Frontal cortex (tissue), 3 donors: ENCODE measurements at regions not wholly inside any gene's neighbourhood (a gene's known extent, or its start where the extent isn't known, plus 50 kb on each side); places are given as distances from the start of the nearest gene placed in this dataset.
"Not testable (repeated sequence)": the region's sequence is repeated elsewhere in the genome, so short reads cannot be mapped to it uniquely, and the experiment has no call there.

Source experiments
- DNase-seq, 2 donors: peaks; one replicate each; pipeline ENCODE4 v3.0.0; 2012; ENCODE audit warnings: low spot score in 2 of 2
- FAIRE-seq: peaks from 2 replicates; lab custom pipeline; 2012; peaks lifted over from hg19 to GRCh38; lab: Jason Lieb, UNC
- donor health status: control.
- donor health status: control.
- donor health status: control.

DNA sequence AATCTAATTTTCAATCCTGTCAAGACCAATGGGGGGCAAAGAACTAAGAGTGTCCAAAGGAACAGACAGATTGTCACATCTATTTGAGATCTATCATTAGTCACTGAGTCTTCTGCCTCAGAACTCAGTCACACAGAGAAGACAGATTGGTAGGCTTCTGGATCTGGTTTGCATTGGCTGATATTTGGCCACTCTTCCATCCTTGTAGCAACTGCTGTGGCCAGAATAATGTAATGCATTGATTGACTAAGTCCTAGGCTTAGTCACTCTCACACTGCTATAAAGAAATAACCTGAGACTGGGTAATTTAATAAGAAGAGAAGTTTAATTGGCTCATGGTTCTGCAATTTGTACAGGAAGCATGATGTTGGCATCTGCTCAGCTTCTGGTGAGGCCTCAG, 458.5 kb downstream of the ACTL7B start:
- FAIRE-seq (no peak), DNase-seq (no peak)

DNA sequence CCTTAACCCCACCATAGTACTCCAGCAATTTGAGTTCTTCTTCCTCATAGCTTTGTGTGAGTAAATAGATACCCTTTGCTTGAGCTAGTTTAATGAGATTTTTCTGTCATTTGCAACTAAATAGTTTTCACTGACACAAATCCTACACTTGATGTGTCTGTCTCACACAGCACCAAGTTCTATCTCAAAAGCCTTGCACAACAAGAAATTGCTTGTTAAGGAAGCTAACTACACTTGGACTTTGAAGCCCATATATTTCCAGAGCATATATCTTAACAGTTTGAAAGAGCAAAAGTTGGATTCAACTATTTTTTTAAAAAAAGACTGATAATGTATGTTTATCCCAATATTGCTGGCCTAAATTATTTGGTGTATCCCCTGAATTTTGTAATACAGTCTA, 459.2 kb downstream of the ACTL7B start:
- DNase-seq (no peak), FAIRE-seq (no peak)

DNA sequence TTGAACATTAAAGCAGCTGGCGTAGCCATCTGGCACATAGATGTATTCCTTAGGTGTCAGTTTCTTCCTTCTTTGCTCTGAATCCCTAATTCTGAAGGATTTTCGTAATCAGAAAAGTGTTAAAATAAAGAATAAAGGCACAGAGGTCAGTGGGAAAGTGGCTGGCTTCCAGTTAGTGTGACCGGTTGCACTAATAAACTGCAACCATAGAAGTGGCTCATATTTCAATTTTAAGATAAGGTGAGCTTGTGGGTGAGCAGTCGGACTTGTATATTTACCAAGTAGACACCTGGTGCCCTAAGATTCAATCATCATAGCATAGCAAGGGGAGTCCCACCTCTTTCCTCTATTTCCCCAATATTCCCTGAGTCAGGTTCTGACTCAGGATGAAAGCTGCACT, 459.6 kb downstream of the ACTL7B start:
- no peak for DNase-seq

DNA sequence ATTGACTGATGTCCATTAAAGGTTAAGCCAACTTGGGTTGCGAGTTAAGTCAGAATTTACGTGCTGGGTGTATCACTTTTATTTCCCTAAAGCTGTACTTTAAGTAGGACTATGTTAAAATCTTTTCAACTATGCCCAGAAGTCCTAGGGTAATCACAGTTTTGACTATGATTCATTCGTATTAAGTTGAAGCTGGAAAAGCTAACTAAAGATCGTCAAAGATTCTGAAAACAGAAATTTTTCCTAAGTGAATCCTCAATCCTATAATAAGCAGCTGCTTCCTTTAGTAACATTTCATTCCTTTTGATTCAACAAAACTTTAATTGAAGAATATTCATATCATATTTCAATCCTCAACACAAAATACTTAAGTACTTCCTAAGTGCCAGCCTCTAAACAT, 460.4 kb downstream of the ACTL7B start:
- FAIRE-seq (no peak), DNase-seq (no peak)

More for the DNA sequence above, 459.6 kb downstream of the ACTL7B start:
- FAIRE-seq, result no peak

DNA sequence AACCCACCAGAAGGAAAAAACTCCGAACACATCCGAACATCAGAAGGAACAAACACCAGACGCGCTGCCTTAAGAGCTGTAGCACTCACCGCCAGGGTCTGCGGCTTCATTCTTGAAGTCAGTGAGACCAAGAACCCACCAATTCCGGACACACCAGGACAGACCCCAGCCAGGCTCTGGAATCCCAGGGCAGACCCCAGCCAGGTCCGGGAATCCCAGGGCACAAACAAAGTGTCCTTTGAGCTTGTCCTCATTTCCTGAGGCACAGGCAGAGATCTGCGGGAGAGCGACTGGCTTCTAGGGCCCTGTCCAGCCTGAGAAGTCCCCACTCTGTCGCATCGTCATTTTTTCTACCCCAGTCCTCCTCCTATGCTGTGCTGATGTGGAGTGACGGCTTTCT, 461.1 kb downstream of the ACTL7B start:
- no peak for FAIRE-seq

DNA sequence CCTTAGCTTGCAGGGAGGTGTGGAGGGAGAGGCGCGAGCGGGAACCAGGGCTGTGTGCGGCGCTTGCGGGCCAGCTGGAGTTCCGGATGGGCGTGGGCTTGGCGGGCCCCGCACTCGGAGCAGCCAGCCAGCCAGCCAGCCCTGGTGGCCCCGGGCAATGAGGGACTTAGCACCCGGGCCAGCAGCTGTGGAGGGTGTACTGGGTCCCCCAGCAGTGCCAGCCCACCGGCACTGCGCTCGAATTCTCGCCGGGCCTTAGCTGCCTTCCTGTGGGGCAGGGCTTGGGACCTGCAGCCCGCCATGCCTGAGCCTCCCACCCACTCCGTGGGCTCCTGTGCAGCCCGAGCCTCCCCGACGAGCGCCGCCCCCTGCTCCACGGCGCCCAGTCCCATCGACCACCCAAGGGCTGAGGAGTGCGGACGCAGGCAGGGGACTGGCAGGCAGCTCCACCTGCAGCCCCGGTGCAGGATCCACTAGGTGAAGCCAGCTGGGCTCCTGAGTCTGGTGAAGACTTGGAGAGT, 462.2 kb downstream of the ACTL7B start:
- DNase-seq, FAIRE-seq: not testable (repeated sequence)

More for the DNA sequence above, 461.1 kb downstream of the ACTL7B start:
- DNase-seq, result no peak

DNA sequence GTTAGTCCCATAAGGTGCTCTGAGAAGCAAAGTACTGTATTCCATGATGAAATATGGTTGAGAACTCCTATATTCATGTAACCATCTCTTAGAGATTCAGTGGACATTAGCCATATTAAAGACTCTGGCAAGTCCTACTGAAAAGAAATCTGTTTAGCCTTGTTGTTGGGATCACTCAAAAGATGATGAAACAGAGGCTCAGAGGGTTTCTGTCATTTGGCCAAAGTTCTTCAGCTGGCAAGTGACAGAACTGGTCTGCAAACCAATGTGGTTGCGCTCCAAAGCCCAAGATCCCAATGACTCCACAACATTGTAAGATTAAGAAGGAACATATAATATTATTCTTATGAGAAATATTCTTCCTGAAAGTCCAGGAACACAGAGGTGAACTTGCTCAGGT, 462.9 kb downstream of the ACTL7B start:
- DNase-seq (no peak), FAIRE-seq (no peak)

DNA sequence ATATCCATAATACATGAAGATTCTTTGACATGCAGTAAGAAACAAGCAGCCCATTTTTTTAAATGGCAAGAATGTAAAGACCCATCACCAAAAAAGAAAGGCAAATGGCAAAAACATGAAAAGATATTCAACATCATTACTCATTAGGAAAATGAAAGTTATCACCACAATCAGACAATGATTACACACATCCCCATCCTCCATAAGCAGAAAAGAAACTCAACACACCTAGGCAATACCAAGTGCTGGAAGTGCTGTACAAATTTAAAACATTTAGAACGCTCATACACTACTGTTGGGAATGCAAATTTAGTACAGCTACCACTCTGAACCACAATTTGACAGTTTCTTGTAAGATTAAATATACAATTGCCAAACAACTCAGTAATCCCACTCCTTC, 466.7 kb downstream of the ACTL7B start:
- DNase-seq (no peak), FAIRE-seq (no peak)

DNA sequence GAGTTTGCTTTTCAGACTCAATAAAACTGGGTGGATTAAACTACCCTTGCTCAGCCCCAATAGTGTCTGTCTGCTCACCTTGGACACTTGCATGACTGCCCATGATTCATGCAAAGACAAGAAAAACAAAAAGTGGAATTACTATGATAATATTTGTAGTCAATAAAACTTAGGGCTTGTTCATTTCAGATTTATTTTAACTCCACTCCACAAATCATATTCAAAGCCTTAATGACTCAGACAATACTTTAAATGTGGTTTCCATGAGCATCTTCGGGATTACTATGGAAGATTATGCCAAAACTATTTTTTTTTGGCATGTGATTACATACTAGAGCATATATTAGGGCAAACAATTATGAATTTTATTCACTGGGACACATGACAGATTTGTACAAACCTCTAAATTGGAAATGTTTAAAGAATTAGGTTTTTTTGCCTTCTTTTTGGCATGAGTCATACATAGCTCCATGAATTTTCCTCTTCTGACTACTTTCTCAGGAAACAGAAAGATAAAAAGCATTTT, 468.9 kb downstream of the ACTL7B start:
- DNase-seq (no peak), FAIRE-seq (no peak)

DNA sequence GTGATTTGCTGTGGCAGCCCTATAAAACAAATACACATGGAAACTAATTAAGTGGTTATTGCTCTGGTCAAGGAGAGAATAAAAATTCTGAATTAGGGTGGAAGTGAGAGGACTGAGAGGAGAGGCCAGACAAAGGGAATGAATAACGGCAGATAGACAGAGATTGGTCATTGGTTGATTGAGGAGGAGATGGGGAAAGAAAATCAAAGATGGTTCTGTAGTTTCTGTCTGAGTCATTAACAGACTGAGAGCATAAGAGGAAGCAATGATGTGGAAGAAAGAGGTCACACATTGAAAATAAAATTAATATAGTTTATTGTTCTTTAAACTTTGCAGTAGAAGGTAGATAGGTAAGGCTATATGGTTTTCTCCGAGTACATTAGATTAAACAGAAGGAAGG, 469.8 kb downstream of the ACTL7B start:
- no peak for FAIRE-seq
- no peak for DNase-seq

DNA sequence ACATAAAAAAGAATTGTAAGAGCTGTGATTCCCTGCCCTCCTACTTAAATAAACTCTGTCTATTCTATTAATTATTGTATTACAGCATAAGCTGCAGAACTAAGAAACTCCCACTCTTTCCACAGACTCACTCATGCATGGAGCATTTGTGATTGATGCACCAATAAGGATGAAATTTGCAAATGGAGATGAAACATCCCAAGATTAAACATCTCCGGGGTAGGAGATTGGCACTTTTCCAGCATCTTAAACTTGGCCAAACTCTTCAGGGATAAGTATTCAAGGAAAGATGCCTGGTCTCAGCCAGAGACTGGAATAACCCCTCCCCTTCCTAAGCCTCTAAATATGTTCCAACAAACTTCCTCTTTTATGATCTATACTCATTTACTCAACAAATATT, 472.0 kb downstream of the ACTL7B start:
- FAIRE-seq, result no peak
- no peak for DNase-seq

DNA sequence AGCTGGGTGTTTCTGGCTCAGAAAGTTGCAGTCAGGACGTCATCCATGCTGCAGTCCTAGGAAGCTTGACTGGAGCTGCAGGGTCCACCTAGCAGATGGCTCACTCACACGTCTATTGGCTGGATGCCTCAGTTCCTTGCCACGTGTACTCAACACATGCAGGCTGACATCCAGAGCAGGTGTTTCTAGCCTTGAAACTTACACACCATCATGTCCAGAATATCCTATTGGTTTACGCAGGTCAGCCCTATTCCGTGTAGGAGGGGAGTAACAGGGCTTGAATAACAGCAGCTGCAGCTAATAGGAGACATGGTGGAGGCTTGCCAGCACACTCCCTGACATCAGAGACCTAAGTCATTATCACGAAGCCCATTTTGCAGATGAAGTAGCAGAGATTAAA, 473.5 kb downstream of the ACTL7B start:
- DNase-seq, result no peak
- no peak for FAIRE-seq

DNA sequence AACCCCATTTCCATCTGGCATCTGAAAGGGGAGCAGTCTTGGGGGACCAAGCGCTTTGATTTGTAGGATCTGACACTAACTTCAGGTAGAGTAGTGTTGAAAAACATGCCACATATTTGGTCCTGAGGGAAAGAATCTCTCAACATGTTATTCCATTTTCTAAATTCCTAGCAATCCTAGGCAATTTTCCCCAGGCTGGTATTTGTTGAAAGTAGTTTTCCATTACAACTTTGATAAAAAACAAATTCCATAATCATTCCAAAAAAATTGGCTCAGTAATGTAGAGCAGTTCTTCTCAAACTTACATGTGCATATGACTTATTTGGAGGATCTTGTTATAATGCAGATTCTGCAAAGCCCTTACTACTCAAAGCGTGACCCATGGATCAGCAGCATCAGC, 477.9 kb downstream of the ACTL7B start:
- FAIRE-seq, result no peak
- DNase-seq, result no peak

DNA sequence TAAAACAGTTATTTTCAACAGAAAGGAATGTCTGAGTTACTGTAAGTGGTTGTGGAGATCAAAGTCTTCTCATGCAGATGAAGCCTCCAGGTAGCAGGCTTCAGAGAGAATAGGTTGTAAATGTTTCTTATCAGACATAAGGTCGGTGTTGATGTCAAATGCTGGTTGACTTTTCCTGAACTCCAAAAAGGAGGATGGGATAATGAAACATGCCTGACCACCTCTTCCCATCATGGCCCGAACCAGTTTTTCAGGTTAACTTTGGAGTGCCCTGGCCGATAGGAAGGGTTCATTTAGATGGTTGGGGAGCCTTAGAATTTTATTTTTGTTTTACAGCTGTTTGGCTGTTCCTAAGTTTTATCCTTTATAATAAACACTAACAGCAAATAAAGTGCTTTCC, 478.4 kb downstream of the ACTL7B start:
- FAIRE-seq (no peak), DNase-seq (no peak)

DNA sequence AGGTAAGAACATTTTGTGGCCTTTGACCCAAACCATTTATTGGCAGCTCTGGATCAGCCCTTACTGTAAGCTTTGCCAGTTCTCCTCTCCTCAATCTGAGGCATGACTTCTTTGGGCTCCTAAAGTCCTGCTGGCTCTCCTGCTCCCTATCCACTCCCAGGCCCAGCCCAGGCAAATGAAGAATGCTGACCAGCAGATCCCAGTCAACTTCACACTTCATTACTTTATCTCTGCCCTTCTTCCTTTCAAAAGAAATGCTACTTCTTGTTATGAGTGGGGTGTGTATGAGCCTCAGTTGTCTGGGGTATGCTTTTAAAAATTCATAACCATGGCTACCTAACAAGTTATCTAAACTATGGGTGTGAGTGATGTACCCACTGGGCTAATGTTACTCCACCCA, 479.6 kb downstream of the ACTL7B start:
- DNase-seq (no peak), FAIRE-seq (no peak)

DNA sequence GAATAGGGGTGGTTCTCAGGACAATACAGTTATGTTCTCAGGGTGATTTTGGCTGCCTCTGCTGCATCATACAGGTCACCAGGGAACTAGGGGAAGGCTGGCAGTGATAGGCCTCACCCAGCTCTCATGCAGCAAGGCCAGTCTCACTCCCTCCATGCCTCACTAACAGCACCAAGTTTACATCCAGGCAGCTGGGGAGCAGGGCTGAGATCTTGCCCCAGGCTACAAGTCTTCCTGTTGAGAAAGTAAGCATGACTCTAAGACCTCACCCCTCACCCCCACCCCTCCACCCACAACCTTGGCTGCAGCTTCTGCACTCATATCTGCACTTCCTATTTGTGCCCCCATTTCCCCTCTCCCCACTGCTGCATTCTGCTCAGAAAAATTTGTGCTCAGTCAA, 481.2 kb downstream of the ACTL7B start:
- DNase-seq, result no peak
- FAIRE-seq, result no peak

DNA sequence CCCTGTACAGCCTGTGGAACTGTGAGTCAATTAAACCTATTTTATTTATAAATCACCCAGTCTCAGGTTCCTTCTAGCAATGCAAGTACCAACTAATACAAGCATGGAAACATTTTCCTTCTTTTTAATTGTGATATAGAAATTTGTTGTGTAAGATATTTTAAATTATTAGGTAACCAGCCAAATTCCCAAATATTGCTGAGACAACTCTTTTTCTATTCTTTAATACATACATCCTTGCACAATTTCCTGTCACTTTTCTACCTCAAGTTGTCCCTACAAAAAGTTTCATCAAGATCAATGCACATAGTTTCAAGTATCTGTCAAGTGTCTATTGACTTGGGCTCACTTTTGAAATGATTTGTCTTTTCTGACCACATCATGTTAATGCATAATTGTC, 488.6 kb downstream of the ACTL7B start:
- FAIRE-seq, result no peak

DNA sequence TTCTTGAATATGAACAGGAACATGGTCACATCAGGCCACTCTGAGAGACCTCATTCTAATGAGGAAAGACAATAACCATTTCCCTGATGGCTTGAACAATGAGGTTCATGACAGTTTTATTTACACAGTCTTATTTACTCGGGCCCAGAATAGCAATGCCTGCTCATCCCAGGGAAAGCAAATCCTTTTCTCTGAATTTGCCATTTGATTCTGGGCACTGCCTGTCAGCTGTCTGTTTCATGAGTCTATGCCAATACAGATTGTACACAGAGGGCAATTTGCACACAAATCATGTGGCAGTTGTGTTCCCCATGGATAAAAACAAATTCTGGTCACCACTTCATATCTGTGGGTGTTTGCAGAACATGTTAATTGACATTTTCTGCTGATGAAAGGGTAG, 492.5 kb downstream of the ACTL7B start:
- no peak for FAIRE-seq

More for the DNA sequence above, 488.6 kb downstream of the ACTL7B start:
- no peak for DNase-seq

DNA sequence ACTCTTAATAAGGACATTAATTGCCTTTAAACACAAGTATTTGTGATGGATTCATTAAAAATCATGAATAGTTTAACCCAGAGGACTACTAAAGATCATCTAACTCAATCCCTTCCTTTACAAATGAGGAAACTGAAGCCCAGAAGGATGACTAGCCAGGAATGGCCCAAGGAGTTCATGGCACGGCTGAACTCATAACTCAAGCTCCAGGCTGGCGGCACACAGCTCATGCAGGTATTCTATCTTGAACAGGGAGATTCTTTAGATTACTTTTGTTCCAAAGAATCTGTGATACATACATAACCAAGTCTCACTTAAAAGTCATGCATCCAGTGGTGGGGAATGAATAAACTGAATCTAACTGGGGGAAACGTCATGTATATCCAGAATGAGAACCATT, 495.5 kb downstream of the ACTL7B start:
- FAIRE-seq (no peak), DNase-seq (no peak)

More for the DNA sequence above, 492.5 kb downstream of the ACTL7B start:
- no peak for DNase-seq

DNA sequence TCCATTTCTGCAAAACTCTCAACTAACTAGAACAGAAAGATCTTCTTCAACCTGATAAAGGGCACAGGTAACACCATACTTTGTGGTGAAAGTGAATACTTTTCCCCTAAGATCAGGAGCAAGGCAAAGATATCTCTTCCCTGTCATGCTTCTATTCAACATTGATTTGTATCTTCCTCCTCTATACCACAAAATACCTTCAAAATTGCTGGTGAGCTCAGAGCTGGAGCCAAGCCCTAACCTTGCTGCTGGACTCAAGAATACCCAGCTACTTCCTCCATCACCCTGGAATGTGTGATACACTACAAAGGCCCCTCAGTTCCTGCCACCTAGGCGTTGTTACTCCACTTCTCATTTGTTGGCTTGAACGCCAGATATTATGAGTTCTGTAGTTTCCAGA, 499.0 kb downstream of the ACTL7B start:
- DNase-seq (no peak), FAIRE-seq (no peak)

DNA sequence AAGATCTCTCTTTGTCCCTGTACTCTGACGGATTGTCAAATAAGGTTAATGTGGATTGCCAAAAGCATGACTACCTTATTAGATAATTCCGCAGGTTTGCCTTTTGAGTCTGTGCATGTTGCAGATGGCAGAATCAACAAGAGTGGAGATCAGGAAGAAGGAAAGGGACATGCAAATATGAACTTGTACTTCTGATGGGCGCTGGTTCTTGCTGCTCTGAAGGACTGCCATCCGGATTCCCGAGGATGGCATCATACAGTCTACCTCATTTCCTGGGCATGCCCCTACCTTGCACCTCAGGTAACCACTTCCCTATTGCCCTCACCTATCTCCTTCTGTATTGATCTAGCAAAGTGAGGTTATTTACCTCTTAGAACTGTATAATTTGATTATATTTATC, 504.2 kb downstream of the ACTL7B start:
- DNase-seq, result no peak
- no peak for FAIRE-seq

DNA sequence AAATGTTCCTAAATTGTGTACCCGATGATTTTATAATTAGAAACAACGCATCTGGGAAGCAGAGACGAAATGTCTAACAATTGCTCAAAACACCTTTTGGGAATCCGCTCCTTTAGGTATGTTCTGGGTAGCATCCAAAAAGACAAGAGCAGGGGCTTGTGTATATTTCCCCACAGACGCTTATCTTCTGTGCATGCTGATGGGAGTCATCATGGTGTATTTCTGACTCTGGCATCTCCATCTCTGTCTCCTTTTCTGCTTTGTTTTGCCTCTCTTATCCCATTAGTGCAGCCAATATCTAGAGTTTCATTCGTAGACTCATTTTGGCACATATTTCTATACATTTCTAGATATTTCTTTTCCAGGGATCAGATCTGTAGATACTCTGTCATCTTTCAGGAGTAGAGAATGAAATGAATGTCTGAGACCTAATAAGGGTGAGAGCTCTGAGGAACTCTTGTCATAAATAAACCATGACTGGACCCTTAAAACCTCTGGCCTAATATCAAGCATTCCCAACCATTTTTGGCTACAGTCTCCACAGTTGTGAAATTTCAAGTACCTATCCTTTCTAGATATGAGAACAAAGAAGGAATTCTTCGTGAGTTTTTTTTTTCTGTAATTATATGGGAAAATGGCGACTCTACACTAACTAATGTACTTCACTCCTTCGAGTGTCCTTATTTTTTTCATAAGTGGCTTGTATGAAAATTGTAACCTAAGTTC, 508.2 kb downstream of the ACTL7B start:
- DNase-seq (no peak), FAIRE-seq (no peak)
